RWPE2 (cell line): ENCODE measurements at regions not wholly inside any gene's neighbourhood (a gene's known extent, or its start where the extent isn't known, plus 50 kb on each side); places are given as distances from the start of the nearest gene placed in this dataset.
A peak's percentile ranks its signal among the peaks of the same experiment; 100 is the strongest.
"Not testable (repeated sequence)": the region's sequence is repeated elsewhere in the genome, so short reads cannot be mapped to it uniquely, and the experiment has no call there.

Experiments
- ATAC-seq: fragments of 200-7000 bp; cut with Tn5 transposase; 3 replicates; pipeline ENCODE4 v1.9.1; 2021; ENCODE audit warnings: low read depth
- DNase-seq: peaks from one replicate; pipeline ENCODE4 v3.0.0-alpha.2; 2020; ENCODE audit warnings: low spot score
- H3K27ac ChIP-seq: fragments of 450-650 bp; 2 replicates; pipeline ENCODE4 v1.5.1; 2017; ENCODE audit warnings: mild to moderate bottlenecking; ENCODE audit not compliant: poor library complexity, severe bottlenecking
- H3K27me3 ChIP-seq: fragments of 250-450 bp; sonication (Bioruptor Pico); 2 replicates; pipeline ENCODE4 v1.5.1; 2021; ENCODE audit warnings: mild to moderate bottlenecking, moderate library complexity; ENCODE audit not compliant: insufficient read depth, poor library complexity, severe bottlenecking
- H3K36me3 ChIP-seq: fragments of 250-450 bp; sonication (Bioruptor Pico); 2 replicates; pipeline ENCODE4 v1.5.1; 2020; ENCODE audit warnings: low read depth, mild to moderate bottlenecking, moderate library complexity
- H3K4me1 ChIP-seq: fragments of 250-450 bp; sonication (Bioruptor Pico); 2 replicates; pipeline ENCODE4 v1.5.1; 2021; ENCODE audit warnings: mild to moderate bottlenecking, moderate library complexity; ENCODE audit not compliant: insufficient read depth, poor library complexity, severe bottlenecking
- H3K4me3 ChIP-seq: fragments of 250-450 bp; sonication (Bioruptor Pico); 2 replicates; pipeline ENCODE4 v1.5.1; 2021; ENCODE audit warnings: mild to moderate bottlenecking, moderate library complexity; ENCODE audit not compliant: severe bottlenecking
- H3K9me3 ChIP-seq: fragments of 250-450 bp; sonication (Bioruptor Pico); 2 replicates; pipeline ENCODE4 v1.5.1; 2021; ENCODE audit warnings: mild to moderate bottlenecking, moderate library complexity; ENCODE audit not compliant: severe bottlenecking

- not testable (repeated sequence) for H3K9me3 ChIP-seq, DNase-seq, H3K27me3 ChIP-seq, ATAC-seq, H3K4me3 ChIP-seq, H3K4me1 ChIP-seq, H3K36me3 ChIP-seq
- peak overlapping the region; percentile 88 for H3K27ac ChIP-seq
Observed at GRCh38 chr2:87452193-87452592, 295.7 kb upstream of the PLGLB2 start.

GRCh38 chr2:87452861-87453260 is 295.0 kb upstream of the PLGLB2 start:
- not testable (repeated sequence) for H3K4me3 ChIP-seq, H3K9me3 ChIP-seq, H3K36me3 ChIP-seq, H3K27me3 ChIP-seq, H3K4me1 ChIP-seq
- peak; percentile 72 for DNase-seq
- peak; percentile 72 for ATAC-seq
- peak overlapping the region; percentile 88 for H3K27ac ChIP-seq

DNA sequence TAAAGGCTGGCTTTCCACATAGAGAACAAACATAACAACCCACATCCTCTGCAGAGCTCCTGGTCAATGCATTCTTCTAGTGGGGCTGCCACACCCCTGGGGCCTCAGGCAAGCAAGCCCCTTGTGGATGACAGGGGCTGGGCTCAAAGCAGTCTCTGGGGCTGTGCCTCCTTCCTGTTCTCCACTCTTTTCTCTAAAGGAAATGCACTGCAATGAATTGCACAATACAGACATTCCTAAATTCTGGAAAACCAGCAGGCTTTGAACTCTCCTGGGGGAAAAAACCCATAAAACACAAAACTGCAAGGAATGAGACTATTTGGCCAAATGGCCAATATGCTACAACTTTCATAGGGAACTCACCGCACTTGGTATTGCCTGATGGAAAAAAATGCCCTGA is 293.9 kb upstream of the PLGLB2 start:
- not testable (repeated sequence) for H3K4me3 ChIP-seq, H3K36me3 ChIP-seq, H3K27me3 ChIP-seq, H3K4me1 ChIP-seq, H3K9me3 ChIP-seq
- ATAC-seq = peak; percentile 56
- H3K27ac ChIP-seq = peak overlapping the region; percentile 88
- DNase-seq = peak; percentile 69

- peak overlapping the region; percentile 88 for H3K27ac ChIP-seq
- not testable (repeated sequence) for H3K27me3 ChIP-seq, ATAC-seq, H3K4me1 ChIP-seq, H3K9me3 ChIP-seq, H3K36me3 ChIP-seq, H3K4me3 ChIP-seq, DNase-seq
Observed at GRCh38 chr2:87454421-87454820, 293.5 kb upstream of the PLGLB2 start.

DNA sequence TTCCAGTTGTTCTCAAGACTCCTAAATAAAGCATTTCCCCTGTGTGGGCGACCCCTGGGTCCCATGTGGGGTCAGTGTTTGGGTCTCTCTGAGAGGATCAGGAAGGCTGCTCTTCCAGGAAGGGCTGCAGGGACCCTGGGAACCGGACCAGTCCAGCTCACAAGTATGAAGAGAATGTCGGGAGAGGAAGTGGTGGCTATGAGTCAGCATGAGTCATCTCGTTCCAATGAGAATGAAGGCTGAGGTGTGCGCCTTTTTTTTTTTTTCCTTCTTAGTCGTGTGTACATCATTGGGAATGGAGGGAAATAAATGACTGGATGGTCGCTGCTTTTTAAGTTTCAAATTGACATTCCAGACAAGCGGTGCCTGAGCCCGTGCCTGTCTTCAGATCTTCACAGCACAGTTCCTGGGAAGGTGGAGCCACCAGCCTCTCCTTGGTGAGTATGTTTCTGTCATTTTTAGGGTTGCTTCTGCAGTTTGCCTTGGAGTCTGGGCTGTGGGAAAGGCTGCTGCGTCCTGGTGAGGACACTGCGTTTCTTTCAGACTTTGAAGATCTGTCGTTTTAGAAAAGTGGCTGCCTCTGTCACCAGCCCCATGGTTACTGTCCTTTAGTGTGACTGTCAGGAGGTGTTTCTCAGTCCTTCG is 292.6 kb upstream of the PLGLB2 start:
- H3K27me3 ChIP-seq, H3K36me3 ChIP-seq, H3K9me3 ChIP-seq, H3K4me1 ChIP-seq, H3K4me3 ChIP-seq, H3K27ac ChIP-seq, DNase-seq: not testable (repeated sequence)
- peak; percentile 63 for ATAC-seq

GRCh38 chr2:87455854-87456249 is 292.0 kb upstream of the PLGLB2 start:
- ATAC-seq, DNase-seq, H3K27me3 ChIP-seq, H3K9me3 ChIP-seq, H3K36me3 ChIP-seq, H3K4me1 ChIP-seq, H3K4me3 ChIP-seq: not testable (repeated sequence)
- peak overlapping the region; percentile 61 for H3K27ac ChIP-seq

DNA sequence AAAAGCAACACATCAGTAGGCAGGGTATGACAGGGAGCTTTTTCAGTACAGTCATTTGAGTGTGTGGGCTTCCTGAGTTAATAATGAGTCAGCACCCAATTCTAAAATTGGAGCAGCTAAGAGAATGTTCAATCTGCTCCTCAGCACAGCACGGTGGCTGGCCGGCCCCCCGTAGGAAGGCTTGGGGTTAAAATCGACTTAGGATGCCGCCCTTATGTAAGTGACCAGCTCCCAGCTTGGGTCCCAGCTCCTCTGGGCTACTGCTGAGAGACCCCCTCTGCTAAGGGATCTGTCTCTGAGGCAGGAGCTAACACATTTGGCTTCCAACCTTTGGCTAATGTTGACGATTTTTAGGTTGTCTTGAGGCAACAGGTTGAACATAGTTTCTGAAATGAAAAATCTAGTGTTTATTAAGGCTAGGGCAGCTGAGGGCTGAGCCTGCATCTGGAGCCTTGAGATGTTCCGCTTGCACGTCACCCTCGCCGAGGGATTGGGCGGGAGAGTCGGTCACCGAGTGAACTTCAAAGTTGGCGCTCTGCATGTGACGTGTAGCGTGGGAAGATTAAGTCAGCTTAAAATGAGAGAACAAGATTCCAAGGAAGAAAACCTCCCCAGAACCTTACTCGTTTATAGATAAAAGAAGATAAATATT is 291.3 kb upstream of the PLGLB2 start:
- not testable (repeated sequence) for H3K4me1 ChIP-seq, H3K36me3 ChIP-seq, H3K27me3 ChIP-seq, DNase-seq, H3K9me3 ChIP-seq
- Histone ChIP-seq H3K4me3 (peak overlapping the region; percentile 35), H3K27ac (peak overlapping the region; percentile 61)
- peak; percentile 16; the same call in 2 of the 3 replicates for ATAC-seq

DNA sequence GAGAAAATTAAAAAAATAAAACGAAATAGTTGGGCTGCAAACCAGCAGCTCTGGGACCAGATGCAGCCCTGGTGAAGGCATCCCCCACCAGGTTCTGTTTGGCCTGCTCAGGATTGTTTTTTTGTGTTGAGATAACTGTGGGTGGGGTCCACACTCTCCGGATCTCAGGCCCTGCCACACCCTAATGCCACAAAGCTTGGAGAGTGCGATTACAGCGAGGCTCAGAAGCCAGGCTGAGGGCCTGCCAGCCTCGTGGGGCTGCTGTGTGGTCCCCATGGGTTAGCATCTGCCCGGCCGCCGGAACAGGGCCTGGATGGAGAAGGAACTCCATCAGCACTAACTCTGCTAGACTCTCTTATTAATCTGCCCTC is 290.8 kb upstream of the PLGLB2 start:
- not testable (repeated sequence) for DNase-seq, H3K27ac ChIP-seq, H3K4me1 ChIP-seq, H3K27me3 ChIP-seq, H3K4me3 ChIP-seq, H3K9me3 ChIP-seq, H3K36me3 ChIP-seq, ATAC-seq

DNA sequence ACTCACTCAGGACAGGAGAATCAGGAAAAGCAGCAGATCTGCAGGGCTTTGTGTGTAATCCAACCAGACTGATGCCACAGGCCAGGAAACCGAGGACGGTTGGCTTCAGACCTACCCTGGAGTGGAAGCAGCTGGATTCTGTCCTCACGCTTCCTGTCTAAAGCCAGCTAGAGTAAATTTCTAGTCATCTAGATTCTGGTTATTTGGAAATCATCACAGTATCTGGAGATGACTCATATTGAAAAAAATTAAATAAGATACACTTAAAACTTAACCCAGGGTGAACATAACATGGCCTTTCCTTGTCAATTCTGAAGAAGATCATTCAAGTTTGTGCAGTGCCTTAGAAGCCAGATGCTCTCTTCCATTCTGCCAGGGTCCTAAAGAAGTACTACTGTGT is 288.9 kb upstream of the PLGLB2 start:
- H3K36me3 ChIP-seq, H3K27ac ChIP-seq: not testable (repeated sequence)

GRCh38 chr2:87460104-87460503 is 287.8 kb upstream of the PLGLB2 start:
- not testable (repeated sequence) for ATAC-seq, H3K36me3 ChIP-seq, DNase-seq, H3K27me3 ChIP-seq, H3K4me3 ChIP-seq, H3K4me1 ChIP-seq, H3K27ac ChIP-seq, H3K9me3 ChIP-seq

More for the DNA sequence above, 288.9 kb upstream of the PLGLB2 start:
- 0 out of 3 replicates have a peak, but pooled peaks have one; percentile 3 for ATAC-seq
- not testable (repeated sequence) for H3K4me3 ChIP-seq, DNase-seq, H3K4me1 ChIP-seq, H3K9me3 ChIP-seq, H3K27me3 ChIP-seq

DNA sequence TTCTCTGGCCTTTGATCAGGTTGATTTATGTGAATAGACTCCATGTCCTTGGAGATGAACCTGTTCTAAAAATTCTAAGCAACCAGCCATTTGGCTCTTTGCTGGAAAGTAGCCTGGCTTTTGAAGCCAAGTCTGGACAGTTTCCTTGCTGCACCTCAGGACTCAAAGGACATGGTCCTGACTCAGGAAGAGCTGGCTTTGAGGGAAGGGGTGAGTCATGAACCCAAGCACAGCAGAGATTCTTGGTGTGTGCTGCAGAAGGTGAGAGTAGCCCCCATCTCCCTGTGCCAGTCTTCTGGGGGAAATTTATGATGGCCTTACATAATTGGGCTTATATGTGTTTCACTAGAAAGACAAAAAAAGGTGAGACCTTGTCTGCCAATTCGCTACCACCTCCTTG is 287.2 kb upstream of the PLGLB2 start:
- not testable (repeated sequence) for H3K27me3 ChIP-seq, H3K36me3 ChIP-seq, H3K9me3 ChIP-seq, H3K4me1 ChIP-seq, H3K4me3 ChIP-seq, H3K27ac ChIP-seq, DNase-seq
- ATAC-seq = peak; percentile 65

GRCh38 chr2:87461671-87462070 is 286.2 kb upstream of the PLGLB2 start:
- not testable (repeated sequence) for H3K9me3 ChIP-seq, H3K27ac ChIP-seq, H3K36me3 ChIP-seq, H3K27me3 ChIP-seq, DNase-seq, H3K4me3 ChIP-seq, H3K4me1 ChIP-seq, ATAC-seq
